GM18870 (cell line): ENCODE measurements at regions not wholly inside any gene's neighbourhood (a gene's known extent, or its start where the extent isn't known, plus 50 kb on each side); places are given as distances from the start of the nearest gene placed in this dataset.

ENCODE experiments used
- ATAC-seq: cut with Tn5 transposase; IDR thresholded peaks from one replicate; pipeline ENCODE4 v1.9.1; 2021; ENCODE audit warnings: moderate library complexity; ENCODE audit not compliant: unreplicated experiment

DNA sequence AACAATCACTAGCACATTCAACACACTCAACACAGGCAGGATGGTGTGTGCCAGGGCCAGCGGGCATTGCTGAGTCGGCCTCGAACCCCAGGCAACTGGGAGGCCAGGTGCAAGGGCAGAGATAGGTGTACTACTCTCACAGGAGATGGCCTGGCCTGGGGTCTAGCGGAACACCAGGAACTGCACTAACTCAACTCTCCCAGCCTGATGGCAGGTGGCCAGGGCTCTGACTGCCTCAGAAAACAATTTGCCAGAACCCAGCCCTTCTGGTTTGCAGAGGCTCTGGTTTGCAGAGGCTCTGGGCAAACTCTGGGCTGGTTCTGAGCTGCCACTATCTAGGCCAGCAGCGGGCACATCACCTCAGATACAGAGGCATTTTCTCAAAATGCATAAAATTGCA is 229.2 kb upstream of the CHRNA7 start:
- ATAC-seq = no peak

- no peak for ATAC-seq
Measured at GRCh38 chr15:31802761-31803160, 227.6 kb upstream of the CHRNA7 start.

DNA sequence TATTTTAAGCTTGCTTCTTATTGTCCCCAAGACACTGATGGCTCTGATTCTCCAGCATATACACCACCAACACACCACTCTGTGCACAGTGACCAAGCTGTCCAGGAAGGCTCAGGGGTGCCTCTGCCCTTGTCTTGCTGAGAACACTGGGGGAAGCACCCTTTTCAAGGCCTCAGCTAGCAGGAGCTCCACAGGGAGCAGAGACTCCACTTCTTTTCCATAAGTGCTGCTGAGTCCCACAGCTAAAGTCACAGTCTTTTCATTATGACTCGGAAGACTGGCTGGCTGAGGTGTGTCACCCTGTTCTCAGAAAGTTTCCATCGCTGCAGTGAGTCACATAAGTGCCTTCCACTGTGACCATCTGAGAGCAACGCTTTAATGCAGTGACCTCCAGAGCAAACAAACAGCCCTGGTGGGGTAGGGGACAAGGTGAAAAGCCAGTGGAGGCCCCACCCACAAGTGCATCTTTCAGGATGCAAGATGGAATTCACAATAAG is 226.9 kb upstream of the CHRNA7 start:
- ATAC-seq = no peak

DNA sequence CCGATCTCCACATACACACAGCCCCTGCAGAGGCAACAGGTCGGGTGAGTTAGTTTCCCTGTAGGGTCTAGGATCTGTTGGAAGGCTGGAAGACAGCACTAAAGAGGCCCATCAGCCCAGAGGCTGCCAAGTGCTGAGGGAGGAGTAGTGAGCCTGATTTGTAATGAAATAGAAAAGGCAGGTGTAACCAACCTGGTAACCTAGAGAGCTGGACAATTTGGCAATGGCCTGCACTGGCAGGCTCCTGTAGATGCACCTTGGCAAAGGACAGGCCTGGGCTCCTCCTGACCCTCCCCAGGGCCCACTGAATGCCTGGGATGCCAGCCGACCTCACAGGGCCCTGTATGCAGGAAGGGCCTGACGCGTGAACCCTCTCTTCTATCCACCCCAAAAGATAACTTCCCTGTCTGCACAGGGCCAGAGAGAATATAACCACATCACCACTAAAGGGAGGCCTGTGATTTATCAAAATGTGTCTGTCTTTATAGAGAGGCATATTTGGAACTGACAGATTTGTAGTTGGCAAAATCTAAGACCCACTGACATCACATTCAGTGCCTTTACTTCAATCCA is 225.1 kb upstream of the CHRNA7 start:
- no peak for ATAC-seq

- ATAC-seq = no peak
Measured at GRCh38 chr15:31806106-31806505, 224.2 kb upstream of the CHRNA7 start.

DNA sequence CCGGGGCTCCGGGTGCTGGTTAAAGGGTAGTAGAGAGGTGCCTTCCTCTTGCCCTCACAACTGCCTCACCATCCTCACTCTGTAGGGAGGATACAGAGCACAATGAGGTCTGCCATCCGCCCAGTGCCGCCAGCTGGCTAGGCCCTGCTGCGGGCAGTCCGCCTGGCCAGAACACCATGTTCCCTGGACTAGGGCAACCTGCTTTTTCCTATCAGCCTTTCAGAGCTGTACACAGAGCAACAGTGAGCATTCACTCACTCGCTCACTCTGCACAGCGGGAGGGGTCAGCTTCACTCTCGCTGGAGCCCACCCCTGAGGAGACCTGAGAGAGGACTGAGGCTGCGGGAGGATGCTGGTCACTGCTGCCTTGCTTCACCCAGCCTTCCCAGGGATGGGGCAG is 218.7 kb upstream of the CHRNA7 start:
- no peak for ATAC-seq

DNA sequence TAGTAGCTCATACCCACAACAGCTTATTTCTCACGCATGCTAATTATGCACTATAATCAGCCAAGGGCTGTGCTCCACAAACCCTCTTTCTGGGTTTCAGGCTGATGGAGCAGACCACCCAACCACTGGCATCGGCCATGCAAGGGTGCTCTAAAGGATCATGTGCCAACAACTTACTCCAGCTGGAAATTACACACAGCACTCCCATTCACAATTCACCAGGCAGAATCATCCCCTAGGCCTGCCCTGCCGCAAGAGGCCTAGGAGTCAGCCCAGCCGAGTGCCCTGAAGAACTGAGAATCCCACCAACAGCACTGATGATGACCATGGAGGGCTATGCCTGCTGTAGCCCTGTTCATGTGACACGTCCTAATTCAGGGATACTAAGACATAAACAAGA is 216.2 kb upstream of the CHRNA7 start:
- ATAC-seq = no peak

DNA sequence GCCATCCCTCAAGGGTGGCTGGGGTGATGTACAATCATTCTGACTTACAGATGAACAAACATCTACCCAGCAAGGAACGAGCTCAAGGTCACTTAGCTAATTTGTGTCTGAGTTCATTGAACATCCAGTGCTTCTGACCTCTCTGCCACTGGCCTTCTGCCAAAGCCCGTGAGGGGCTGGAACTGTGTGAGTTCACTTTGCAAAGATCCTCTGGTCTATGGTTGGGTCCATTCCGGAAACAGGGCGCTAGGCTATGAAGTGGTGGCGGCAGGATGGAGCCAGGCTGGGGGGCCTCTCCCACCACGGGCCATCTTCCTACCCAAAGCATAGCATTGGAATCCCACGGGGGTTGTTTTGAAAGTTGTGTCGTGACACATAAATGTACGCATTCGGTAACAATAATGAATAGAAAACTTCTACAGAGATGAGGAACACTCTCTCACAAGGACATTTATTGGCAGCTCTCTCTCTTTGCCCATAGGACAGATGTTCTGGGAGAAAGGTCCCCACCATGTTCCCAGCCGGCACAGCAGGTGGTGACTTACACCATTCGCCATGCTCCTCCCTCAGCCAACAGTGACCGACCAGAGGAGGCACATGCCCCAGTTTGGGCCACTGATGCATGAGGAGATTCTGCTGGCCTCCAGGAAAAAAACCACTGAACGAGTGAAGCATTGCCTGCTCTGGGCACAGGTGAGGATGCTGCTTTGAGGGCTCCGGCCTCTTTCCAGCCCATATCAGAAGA is 214.7 kb upstream of the CHRNA7 start:
- no peak for ATAC-seq

DNA sequence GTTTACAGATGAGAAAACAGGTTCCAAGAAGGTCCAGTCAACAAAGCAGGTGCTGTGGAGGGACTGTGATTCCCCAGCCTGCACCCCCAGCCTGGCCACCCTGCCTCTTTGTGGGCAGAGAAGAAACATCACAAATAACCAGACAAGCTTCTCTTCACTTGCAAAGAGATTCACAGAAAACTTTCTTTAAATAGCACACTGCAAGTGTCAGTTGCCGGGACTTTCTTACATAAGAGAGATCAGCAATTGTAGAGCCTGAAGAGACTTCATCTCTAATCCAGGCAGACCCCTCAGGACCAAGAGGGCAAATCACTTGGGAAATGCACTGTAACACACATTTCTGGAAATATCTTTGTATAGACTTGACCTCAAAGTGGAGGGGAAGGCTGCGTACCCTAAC is 207.9 kb upstream of the CHRNA7 start:
- ATAC-seq = no peak

DNA sequence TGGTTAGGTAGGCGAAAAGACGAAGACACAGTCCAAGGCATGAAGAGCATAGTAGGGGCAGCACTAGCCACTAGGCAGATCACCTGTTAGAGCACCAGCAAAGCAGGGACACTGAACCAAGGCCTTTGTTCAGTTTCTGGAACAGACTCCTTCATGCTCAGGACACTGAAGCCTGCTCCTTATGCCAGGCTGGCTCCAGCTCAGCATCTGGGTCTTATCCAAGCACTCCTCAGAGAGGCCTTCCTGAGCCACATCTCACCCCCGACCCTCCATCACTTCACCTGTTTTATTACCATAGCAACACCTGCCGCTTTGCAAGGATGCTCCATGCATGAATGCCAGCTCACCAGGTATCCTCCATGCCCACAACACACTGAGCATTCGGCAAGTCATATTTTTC is 206.3 kb upstream of the CHRNA7 start:
- ATAC-seq = no peak

GRCh38 chr15:31828594-31828993 is 201.7 kb upstream of the CHRNA7 start:
- ATAC-seq = no peak

DNA sequence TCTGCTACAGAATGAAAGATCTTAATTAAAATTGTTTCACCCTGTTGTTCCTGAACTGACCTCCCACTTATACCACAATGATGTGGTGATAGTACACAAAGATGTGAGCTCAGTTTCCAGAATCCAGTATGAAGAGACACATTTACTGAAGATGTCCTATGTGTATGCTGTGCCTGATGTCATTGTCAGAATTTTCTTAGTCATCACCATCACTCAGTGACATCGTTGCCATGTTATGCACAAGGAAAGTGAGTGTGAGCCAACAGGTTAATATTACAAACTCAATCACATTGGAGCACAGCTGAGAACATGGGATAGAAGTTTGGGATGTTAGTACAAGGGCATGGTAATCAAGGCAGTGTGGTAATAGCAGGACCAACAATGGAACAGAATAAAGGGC is 199.7 kb upstream of the CHRNA7 start:
- no peak for ATAC-seq

DNA sequence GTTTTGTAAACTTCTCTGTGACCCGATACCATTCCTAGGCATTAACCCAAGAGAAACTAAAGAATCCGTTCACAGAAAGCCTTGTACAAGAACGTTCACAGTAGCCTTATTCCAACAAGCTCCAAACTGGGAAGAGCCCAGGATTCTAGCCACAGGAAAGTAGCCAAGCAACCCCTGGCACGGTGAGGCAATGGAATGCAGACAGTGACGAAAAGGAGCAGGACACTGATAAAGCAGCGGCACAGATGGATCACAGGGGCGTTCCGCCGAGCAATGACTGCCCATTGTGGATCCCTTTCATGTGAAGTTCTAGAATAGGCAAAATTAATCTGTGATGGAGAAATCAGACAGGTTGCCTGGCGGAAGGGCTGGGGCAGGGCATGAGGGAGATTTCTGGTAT is 198.7 kb upstream of the CHRNA7 start:
- ATAC-seq = no peak

GRCh38 chr15:31834654-31835053 is 195.7 kb upstream of the CHRNA7 start:
- ATAC-seq = no peak

GRCh38 chr15:31839388-31839787 is 190.9 kb upstream of the CHRNA7 start:
- ATAC-seq = no peak

DNA sequence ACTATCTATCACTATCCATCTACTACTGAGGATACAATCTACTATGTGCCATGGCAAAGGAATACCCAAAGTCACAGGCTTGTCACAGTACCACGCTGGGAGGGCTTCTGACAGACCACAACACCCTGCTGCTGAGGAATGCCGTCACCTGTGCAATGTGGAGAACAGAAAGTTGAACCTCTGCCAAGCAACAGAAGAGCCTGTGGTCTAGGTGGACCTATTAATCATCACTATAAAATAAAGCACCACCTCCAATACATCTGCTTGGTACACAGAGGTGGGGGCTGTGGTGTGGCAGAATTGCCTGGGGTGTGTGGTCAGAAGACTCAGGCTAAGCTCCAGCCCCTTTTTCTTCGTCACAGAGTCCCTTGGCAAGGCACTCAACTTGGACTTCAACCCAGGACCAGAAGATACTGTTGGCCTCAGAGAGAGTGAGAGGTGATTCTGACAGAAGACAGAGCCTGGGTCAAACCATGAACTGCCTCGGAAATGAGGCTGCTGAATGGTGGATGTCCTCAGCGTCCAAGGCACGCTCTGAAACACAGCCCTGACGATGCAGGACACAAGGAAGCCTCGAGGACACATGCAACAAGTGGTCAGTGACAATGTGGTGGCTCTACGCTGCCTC is 189.4 kb upstream of the CHRNA7 start:
- no peak for ATAC-seq

- ATAC-seq = no peak
Measured at GRCh38 chr15:31842532-31843195, 187.7 kb upstream of the CHRNA7 start.

DNA sequence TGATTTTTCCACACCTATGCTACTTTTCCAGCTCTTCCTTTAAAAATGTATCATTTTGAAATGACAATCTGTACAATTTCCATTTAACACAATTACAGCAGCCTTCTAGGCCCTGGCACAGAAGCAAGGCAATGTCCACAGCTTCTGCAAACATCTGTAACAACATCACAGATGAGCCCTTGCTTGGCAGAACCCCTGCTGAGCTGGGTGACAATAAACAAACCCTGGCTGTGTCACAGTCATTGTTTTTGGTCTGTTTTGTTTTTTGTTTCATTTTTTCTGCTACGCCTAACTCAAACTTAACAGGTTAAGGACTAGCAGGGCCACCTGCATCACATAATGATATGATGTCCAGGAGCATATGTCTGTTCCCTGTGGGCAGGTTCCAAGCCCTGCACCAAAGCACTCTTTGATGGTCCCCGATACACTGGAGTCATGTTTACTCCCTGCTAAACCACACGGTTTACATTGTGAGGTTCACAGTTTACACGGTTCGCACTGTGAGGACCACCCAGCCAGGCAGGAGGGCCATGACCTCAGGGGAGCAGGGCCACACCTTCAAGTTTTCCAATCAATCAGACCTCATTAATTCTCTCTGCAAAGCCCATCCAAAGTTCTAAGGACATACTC is 186.8 kb upstream of the CHRNA7 start:
- ATAC-seq = no peak

GRCh38 chr15:31845791-31846190 is 184.5 kb upstream of the CHRNA7 start:
- no peak for ATAC-seq

DNA sequence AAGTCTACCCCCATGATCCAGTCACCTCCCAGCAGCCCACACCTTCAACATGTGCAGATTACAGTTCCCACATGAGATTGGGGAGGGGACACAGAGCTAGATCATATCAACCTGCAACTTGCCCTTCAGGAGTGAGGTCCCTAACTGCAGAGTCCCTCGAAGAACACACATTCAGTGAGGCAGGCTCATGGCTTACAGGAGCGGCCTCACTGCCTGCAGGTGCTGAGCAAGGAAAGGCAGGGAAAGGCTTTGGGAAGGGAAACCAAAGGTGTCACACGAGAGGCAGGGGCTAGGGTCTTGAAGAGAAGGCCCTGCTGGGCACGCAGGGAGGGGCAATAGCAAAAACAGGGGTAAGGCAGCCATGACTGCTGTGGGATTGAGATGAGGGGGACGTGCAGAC is 182.4 kb upstream of the CHRNA7 start:
- no peak for ATAC-seq

DNA sequence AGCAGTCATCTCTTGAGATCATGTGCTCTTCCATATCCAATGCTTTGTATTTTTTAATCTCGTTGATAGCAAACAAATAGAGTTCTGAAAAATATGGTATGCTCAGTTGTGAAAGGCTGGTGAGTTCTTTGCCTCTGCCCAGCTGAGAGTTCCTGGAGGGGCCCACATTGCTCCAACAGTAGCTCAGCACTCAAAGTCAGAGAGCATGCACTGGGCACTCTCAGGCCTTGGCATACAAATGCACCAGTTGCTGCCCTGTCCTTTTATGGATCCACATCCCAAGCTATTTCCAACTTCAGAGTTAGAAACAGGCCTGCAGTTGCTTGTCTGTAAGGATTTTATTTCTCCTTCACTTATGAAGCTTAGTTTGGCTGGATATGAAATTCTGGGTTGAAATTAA is 181.7 kb upstream of the CHRNA7 start:
- no peak for ATAC-seq
